HepG2 (cell line): ENCODE measurements at regions not wholly inside any gene's neighbourhood (a gene's known extent, or its start where the extent isn't known, plus 50 kb on each side); places are given as distances from the start of the nearest gene placed in this dataset.

ENCODE experiments used
- CEBPZ ChIP-seq: IDR thresholded peaks from 2 replicates; pipeline ENCODE4 v1.6.1; 2012; ENCODE audit warnings: low read length, improper control_type of control experiment
- FOXO1 ChIP-seq: sonication (generic); formaldehyde crosslinking; IDR thresholded peaks from 2 replicates; pipeline ENCODE4 v1.4.0; 2020; ENCODE audit warnings: missing genetic modification reagents
- ISL2 ChIP-seq: sonication (generic); formaldehyde crosslinking; IDR thresholded peaks from 2 replicates; pipeline ENCODE4 v1.5.0; 2020; ENCODE audit warnings: missing genetic modification reagents
- KLF12 ChIP-seq: sonication (generic); formaldehyde crosslinking; IDR thresholded peaks from 2 replicates; pipeline ENCODE4 v1.4.0; 2020; ENCODE audit warnings: missing genetic modification reagents, borderline replicate concordance
- MED1 ChIP-seq: sonication (generic); formaldehyde crosslinking; IDR thresholded peaks from 2 replicates; pipeline ENCODE4 v1.4.0; 2020; ENCODE audit warnings: missing genetic modification reagents
- NFIC ChIP-seq: IDR thresholded peaks from 2 replicates; pipeline ENCODE4 v1.6.1; 2012; ENCODE audit warnings: mild to moderate bottlenecking, low read length, inconsistent platforms
- NKX3-1 ChIP-seq: sonication (generic); formaldehyde crosslinking; IDR thresholded peaks from 2 replicates; pipeline ENCODE4 v1.5.0; 2020; ENCODE audit warnings: missing genetic modification reagents
- NR3C1 ChIP-seq: sonication (generic); formaldehyde crosslinking; IDR thresholded peaks from 2 replicates; pipeline ENCODE4 v1.4.0; 2020; ENCODE audit warnings: missing genetic modification reagents
- POGZ ChIP-seq: sonication (generic); formaldehyde crosslinking; IDR thresholded peaks from 2 replicates; pipeline ENCODE4 v1.4.0; 2020; ENCODE audit warnings: mild to moderate bottlenecking, missing genetic modification reagents
- RELA ChIP-seq: sonication (generic); formaldehyde crosslinking; IDR thresholded peaks from 2 replicates; pipeline ENCODE4 v1.4.0; 2020; ENCODE audit warnings: missing genetic modification reagents
- RFX1 ChIP-seq: fragments of 450-650 bp; IDR thresholded peaks from 2 replicates; pipeline ENCODE4 v1.6.1; 2017
- SIX1 ChIP-seq: sonication (generic); formaldehyde crosslinking; IDR thresholded peaks from 2 replicates; pipeline ENCODE4 v1.4.0; 2020; ENCODE audit warnings: missing genetic modification reagents, borderline replicate concordance
- TEAD2 ChIP-seq: sonication (generic); formaldehyde crosslinking; IDR thresholded peaks from 2 replicates; pipeline ENCODE4 v1.9.0; 2021; ENCODE audit warnings: missing genetic modification reagents
- ZFP41 ChIP-seq: sonication (generic); formaldehyde crosslinking; IDR thresholded peaks from 2 replicates; pipeline ENCODE4 v1.4.0; 2020; ENCODE audit warnings: mild to moderate bottlenecking, missing genetic modification reagents, borderline replicate concordance
- ZNF512 ChIP-seq: sonication (generic); formaldehyde crosslinking; IDR thresholded peaks from 2 replicates; pipeline ENCODE4 v1.4.0; 2020; ENCODE audit warnings: mild to moderate bottlenecking, missing genetic modification reagents
- ZNF619 ChIP-seq: sonication (generic); formaldehyde crosslinking; IDR thresholded peaks from 2 replicates; pipeline ENCODE4 v1.4.0; 2020; ENCODE audit warnings: mild to moderate bottlenecking, missing genetic modification reagents
- ZNF879 ChIP-seq: sonication (generic); formaldehyde crosslinking; IDR thresholded peaks from 2 replicates; pipeline ENCODE4 v1.8.1; 2023; ENCODE audit warnings: missing genetic modification reagents
- TF ChIP-seq, protein P1 (sequence below): sonication (generic); formaldehyde crosslinking; IDR thresholded peaks from 2 replicates; pipeline ENCODE4 v1.4.0; 2020; ENCODE audit warnings: missing genetic modification reagents, borderline replicate concordance
- TF ChIP-seq, protein P2 (sequence below): sonication (generic); formaldehyde crosslinking; IDR thresholded peaks from 2 replicates; pipeline ENCODE4 v1.4.0; 2020; ENCODE audit warnings: mild to moderate bottlenecking, missing genetic modification reagents

GRCh38 chr1:222877854-222878253, 63.0 kb downstream of the DISP1 start (continued):
- TF ChIP-seq NFIC (no peak), ZFP41 (CRISPR knock-in tag) (no peak), FOXO1 (CRISPR knock-in tag) (no peak), SIX1 (CRISPR knock-in tag) (no peak), RELA (CRISPR knock-in tag) (no peak), ZNF512 (CRISPR knock-in tag) (no peak), TEAD2 (CRISPR knock-in tag) (no peak), NR3C1 (no peak), KLF12 (CRISPR knock-in tag) (no peak), POGZ (CRISPR knock-in tag) (peak; percentile 25; the same call in 1 of the 2 replicates), ISL2 (CRISPR knock-in tag) (no peak), CEBPZ (no peak), ZNF619 (CRISPR knock-in tag) (no peak), ZNF879 (CRISPR knock-in tag) (no peak), NKX3-1 (CRISPR knock-in tag) (no peak), RFX1 (no peak), MED1 (no peak)
- TF ChIP-seq, protein P1, sequence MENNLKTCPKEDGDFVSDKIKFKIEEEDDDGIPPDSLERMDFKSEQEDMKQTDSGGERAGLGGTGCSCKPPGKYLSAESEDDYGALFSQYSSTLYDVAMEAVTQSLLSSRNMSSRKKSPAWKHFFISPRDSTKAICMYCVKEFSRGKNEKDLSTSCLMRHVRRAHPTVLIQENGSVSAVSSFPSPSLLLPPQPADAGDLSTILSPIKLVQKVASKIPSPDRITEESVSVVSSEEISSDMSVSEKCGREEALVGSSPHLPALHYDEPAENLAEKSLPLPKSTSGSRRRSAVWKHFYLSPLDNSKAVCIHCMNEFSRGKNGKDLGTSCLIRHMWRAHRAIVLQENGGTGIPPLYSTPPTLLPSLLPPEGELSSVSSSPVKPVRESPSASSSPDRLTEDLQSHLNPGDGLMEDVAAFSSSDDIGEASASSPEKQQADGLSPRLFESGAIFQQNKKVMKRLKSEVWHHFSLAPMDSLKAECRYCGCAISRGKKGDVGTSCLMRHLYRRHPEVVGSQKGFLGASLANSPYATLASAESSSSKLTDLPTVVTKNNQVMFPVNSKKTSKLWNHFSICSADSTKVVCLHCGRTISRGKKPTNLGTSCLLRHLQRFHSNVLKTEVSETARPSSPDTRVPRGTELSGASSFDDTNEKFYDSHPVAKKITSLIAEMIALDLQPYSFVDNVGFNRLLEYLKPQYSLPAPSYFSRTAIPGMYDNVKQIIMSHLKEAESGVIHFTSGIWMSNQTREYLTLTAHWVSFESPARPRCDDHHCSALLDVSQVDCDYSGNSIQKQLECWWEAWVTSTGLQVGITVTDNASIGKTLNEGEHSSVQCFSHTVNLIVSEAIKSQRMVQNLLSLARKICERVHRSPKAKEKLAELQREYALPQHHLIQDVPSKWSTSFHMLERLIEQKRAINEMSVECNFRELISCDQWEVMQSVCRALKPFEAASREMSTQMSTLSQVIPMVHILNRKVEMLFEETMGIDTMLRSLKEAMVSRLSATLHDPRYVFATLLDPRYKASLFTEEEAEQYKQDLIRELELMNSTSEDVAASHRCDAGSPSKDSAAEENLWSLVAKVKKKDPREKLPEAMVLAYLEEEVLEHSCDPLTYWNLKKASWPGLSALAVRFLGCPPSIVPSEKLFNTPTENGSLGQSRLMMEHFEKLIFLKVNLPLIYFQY (CRISPR knock-in tag), result no peak
- TF ChIP-seq, protein P2, sequence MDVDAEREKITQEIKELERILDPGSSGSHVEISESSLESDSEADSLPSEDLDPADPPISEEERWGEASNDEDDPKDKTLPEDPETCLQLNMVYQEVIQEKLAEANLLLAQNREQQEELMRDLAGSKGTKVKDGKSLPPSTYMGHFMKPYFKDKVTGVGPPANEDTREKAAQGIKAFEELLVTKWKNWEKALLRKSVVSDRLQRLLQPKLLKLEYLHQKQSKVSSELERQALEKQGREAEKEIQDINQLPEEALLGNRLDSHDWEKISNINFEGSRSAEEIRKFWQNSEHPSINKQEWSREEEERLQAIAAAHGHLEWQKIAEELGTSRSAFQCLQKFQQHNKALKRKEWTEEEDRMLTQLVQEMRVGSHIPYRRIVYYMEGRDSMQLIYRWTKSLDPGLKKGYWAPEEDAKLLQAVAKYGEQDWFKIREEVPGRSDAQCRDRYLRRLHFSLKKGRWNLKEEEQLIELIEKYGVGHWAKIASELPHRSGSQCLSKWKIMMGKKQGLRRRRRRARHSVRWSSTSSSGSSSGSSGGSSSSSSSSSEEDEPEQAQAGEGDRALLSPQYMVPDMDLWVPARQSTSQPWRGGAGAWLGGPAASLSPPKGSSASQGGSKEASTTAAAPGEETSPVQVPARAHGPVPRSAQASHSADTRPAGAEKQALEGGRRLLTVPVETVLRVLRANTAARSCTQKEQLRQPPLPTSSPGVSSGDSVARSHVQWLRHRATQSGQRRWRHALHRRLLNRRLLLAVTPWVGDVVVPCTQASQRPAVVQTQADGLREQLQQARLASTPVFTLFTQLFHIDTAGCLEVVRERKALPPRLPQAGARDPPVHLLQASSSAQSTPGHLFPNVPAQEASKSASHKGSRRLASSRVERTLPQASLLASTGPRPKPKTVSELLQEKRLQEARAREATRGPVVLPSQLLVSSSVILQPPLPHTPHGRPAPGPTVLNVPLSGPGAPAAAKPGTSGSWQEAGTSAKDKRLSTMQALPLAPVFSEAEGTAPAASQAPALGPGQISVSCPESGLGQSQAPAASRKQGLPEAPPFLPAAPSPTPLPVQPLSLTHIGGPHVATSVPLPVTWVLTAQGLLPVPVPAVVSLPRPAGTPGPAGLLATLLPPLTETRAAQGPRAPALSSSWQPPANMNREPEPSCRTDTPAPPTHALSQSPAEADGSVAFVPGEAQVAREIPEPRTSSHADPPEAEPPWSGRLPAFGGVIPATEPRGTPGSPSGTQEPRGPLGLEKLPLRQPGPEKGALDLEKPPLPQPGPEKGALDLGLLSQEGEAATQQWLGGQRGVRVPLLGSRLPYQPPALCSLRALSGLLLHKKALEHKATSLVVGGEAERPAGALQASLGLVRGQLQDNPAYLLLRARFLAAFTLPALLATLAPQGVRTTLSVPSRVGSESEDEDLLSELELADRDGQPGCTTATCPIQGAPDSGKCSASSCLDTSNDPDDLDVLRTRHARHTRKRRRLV (CRISPR knock-in tag), result no peak
